Gastroesophageal sphincter (tissue), 4 donors: ENCODE measurements at regions not wholly inside any gene's neighbourhood (a gene's known extent, or its start where the extent isn't known, plus 50 kb on each side); places are given as distances from the start of the nearest gene placed in this dataset.

ENCODE experiments used
- ATAC-seq: fragments of 150-250 bp; one replicate; pipeline ENCODE4 v1.9.1; 2016; ENCODE audit warnings: mild to moderate bottlenecking, moderate library complexity
- H3K27ac ChIP-seq, 4 donors: fragments of 200-600 bp; sonication (generic) in 3 of 4; 1 replicate in 3 of 4; 2 replicates in 1 of 4; pipeline ENCODE4 v1.5.1; 2016 to 2019
- H3K27me3 ChIP-seq: fragments of 200-600 bp; sonication (generic); one replicate; pipeline ENCODE4 v1.5.1; 2019
- H3K36me3 ChIP-seq, 2 donors: fragments of 200-600 bp; sonication (generic); one replicate each; pipeline ENCODE4 v1.5.1; 2019; ENCODE audit warnings: control low read depth in 1 of 2
- H3K4me1 ChIP-seq, 3 donors: fragments of 200-600 bp; sonication (generic); 1 replicate in 2 of 3; 2 replicates in 1 of 3; pipeline ENCODE4 v1.5.1; 2016 to 2019; ENCODE audit warnings: control low read depth in 2 of 3
- H3K4me3 ChIP-seq, 2 donors: fragments of 200-600 bp; sonication (generic); one replicate each; pipeline ENCODE4 v1.5.1; 2019; ENCODE audit warnings: mild to moderate bottlenecking in 1 of 2, moderate library complexity in 1 of 2
- H3K9me3 ChIP-seq, 3 donors: fragments of 200-600 bp; sonication (generic); one replicate each; pipeline ENCODE4 v1.5.1; 2017 to 2019; ENCODE audit warnings: control low read depth in 2 of 3
- EP300 ChIP-seq: sonication (generic); formaldehyde crosslinking; IDR thresholded peaks from one replicate; pipeline ENCODE4 v1.6.1; 2017; ENCODE audit warnings: antibody characterized with exemption, mild to moderate bottlenecking
- POLR2A ChIP-seq, 2 donors: fragments of 450-650 bp; IDR thresholded peaks; one replicate each; pipeline ENCODE4 v1.6.1; 2017; ENCODE audit warnings: antibody characterized with exemption in 2 of 2, mild to moderate bottlenecking in 2 of 2, moderate library complexity in 1 of 2
- POLR2AphosphoS5 ChIP-seq: sonication (generic); formaldehyde crosslinking; IDR thresholded peaks from one replicate; pipeline ENCODE4 v1.6.1; 2017; ENCODE audit warnings: antibody characterized with exemption
- WGBS, 2 donors: methylation state at CpG; one replicate each; pipeline ENCODE4 v1.1.5; 2018; ENCODE audit warnings: low coverage in 1 of 2; 5-methylcytosine and 5-hydroxymethylcytosine counted together
- TF ChIP-seq, protein P1 (sequence below), 4 experiments: fragments of 200-600 bp in 2 of 4; fragments of 450-650 bp in 2 of 4; sonication (generic) in 1 of 4; IDR thresholded peaks; one replicate each; pipeline ENCODE4 v1.5.1; 2017 to 2019; ENCODE audit warnings: antibody characterized with exemption in 4 of 4, mild to moderate bottlenecking in 2 of 4, moderate library complexity in 2 of 4

DNA sequence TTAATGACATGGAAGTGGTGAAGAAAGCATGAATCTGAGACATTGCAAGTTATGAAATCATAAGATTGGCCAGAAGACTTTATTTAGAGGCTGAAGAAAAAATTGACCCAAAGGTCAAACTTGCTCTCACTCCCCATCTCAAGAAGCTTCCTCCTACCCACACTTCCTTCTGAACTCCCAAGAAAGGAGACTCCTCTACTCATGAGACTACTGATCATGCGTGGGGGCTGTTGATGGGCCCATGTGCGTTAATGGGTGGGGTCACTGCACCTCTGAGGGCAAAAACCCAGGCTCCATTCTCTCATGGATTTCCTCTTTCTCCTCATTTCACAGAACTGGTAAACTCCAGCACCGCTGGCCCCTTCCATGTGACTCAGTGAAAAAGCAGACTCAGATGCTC is 470.6 kb upstream of the ARID1B start:
- Histone ChIP-seq H3K36me3 (no peaks in the 10 kb centered on the region), H3K27me3 (no peaks in the 10 kb centered on the region), H3K9me3 (peaks cover 0 to 1% (median 0%) of the 10 kb centered on the region in 3 donors), H3K4me1 (no peaks in the 10 kb centered on the region), H3K4me3 (no peak overlapping the region), H3K27ac (no peak overlapping the region)
- ATAC-seq, result no peak
- TF ChIP-seq EP300, result no peak
- TF ChIP-seq, protein P1, sequence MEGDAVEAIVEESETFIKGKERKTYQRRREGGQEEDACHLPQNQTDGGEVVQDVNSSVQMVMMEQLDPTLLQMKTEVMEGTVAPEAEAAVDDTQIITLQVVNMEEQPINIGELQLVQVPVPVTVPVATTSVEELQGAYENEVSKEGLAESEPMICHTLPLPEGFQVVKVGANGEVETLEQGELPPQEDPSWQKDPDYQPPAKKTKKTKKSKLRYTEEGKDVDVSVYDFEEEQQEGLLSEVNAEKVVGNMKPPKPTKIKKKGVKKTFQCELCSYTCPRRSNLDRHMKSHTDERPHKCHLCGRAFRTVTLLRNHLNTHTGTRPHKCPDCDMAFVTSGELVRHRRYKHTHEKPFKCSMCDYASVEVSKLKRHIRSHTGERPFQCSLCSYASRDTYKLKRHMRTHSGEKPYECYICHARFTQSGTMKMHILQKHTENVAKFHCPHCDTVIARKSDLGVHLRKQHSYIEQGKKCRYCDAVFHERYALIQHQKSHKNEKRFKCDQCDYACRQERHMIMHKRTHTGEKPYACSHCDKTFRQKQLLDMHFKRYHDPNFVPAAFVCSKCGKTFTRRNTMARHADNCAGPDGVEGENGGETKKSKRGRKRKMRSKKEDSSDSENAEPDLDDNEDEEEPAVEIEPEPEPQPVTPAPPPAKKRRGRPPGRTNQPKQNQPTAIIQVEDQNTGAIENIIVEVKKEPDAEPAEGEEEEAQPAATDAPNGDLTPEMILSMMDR (IDR thresholded peaks at IDR 0.05), result no peak
- TF ChIP-seq POLR2AphosphoS5, result no peak
- no peak for TF ChIP-seq POLR2A (IDR thresholded peaks at IDR 0.05)
- WGBS, 2 donors, result 76% methylated on average over 2 of the region's 3 CpGs; no CpG with 5 or more reads in 1 of the 2 donors

DNA sequence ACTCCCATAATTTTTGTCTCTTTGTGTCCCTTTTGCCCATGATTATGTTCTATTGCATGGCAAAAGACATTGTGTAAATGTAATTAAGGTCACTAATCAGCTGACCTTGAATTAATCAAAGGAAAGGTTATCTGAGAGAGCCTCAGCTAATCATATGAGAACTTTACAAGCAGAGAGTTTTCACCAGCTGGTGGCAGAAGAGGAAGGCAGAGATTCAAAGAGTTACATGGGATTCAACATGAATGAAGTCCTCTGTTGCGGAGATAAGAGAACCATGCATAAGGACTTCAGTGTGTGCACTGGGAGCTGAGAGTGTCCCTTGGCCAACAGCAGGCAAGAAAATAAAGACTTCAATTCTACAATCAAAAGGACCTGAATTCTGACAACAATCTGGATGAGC is 494.1 kb upstream of the ARID1B start:
- 78 to 83% methylated on average over 1 of the region's 1 CpG for WGBS, 2 donors
- no peaks in the 10 kb centered on the region for H3K9me3 ChIP-seq
- no peak for TF ChIP-seq POLR2A (IDR thresholded peaks at IDR 0.05)
- TF ChIP-seq EP300, result no peak
- no peak for TF ChIP-seq POLR2AphosphoS5
- TF ChIP-seq, protein P1 (IDR thresholded peaks at IDR 0.05), result no peak
- no peaks in the 10 kb centered on the region for H3K36me3 ChIP-seq
- no peak overlapping the region for H3K4me3 ChIP-seq
- H3K4me1 ChIP-seq, result no peaks in the 10 kb centered on the region
- no peaks in the 10 kb centered on the region for H3K27me3 ChIP-seq
- no peak for ATAC-seq
- H3K27ac ChIP-seq, result no peak overlapping the region

DNA sequence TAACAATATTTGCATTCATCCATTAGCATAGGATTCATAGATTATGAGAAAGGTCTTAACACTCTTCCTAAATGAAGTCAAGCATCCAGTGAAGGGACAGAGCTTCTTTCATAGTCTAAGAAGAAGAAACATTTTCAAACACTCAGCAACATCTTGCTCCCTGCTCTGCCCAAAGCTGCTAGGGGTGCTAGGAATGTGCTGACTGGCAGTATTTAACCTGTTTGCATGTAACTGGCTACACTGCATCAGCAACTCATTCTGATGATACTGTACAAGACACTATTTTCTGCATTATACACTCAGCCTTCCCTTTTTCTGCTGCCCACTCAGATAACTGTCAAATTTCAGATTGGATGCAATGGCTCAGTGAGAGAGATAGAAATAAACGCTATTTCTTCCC is 495.1 kb upstream of the ARID1B start:
- no peak for TF ChIP-seq POLR2A (IDR thresholded peaks at IDR 0.05)
- TF ChIP-seq, protein P1 (IDR thresholded peaks at IDR 0.05), result no peak
- TF ChIP-seq EP300, result no peak
- TF ChIP-seq POLR2AphosphoS5, result no peak

DNA sequence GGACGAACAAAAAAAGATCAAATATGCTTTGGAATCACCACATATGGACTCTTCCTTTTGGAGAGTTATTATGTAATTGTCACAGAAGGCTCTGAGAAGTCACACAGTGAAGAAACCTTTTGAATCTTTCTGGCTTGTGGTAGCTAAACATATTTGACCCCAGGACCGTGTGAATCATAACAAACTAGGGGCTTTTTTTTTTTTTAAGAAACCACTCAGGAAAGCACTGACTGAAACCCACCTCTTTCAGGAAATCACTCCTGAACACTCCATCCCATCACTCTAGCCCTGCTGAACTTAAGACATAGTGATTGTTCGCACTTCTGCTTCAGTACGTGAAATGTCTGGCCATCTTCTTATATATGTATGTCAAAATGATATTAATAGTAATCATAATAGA is 495.9 kb upstream of the ARID1B start:
- H3K9me3 ChIP-seq, result no peaks in the 10 kb centered on the region
- H3K36me3 ChIP-seq, result no peaks in the 10 kb centered on the region
- no peak for TF ChIP-seq EP300
- TF ChIP-seq, protein P1 (IDR thresholded peaks at IDR 0.05), result no peak
- TF ChIP-seq POLR2A (IDR thresholded peaks at IDR 0.05), result no peak
- no peak for TF ChIP-seq POLR2AphosphoS5
- no peak overlapping the region for H3K27ac ChIP-seq
- H3K4me3 ChIP-seq, result no peak overlapping the region
- no peak for ATAC-seq
- H3K4me1 ChIP-seq, result no peaks in the 10 kb centered on the region
- no peaks in the 10 kb centered on the region for H3K27me3 ChIP-seq
- WGBS, 2 donors, result 59 to 97% methylated on average over 3 to 4 of the region's 4 CpGs

More for the DNA sequence above, 495.1 kb upstream of the ARID1B start:
- H3K4me3 ChIP-seq, result no peak overlapping the region
- no peaks in the 10 kb centered on the region for H3K27me3 ChIP-seq
- H3K9me3 ChIP-seq, result no peaks in the 10 kb centered on the region
- H3K36me3 ChIP-seq, result no peaks in the 10 kb centered on the region
- ATAC-seq, result no peak
- WGBS, 2 donors, result 64 to 89% methylated on average over 1 of the region's 1 CpG
- no peaks in the 10 kb centered on the region for H3K4me1 ChIP-seq
- no peak overlapping the region for H3K27ac ChIP-seq

DNA sequence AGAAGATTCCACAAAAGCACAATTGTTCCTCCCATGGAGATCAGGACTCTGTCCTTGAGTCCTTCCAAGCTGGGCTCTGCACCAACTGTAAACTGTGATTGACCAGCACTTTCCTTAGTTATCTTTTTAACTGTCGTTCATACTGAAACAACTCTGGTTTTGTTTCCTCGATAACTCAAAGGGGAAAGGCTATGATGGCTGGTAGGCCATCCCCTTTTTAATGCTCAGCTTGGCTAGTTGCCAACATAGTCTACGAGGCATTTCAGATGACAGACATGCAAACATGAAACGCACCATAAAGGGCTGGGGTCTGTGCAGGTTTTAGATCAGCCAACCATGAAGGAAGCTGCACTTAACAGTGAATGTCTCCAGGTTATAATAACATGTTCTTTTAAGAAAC is 497.1 kb upstream of the ARID1B start:
- H3K4me3 ChIP-seq, result no peak overlapping the region
- no peaks in the 10 kb centered on the region for H3K4me1 ChIP-seq
- no peak for TF ChIP-seq POLR2AphosphoS5
- no peaks in the 10 kb centered on the region for H3K9me3 ChIP-seq
- no peak overlapping the region for H3K27ac ChIP-seq
- H3K27me3 ChIP-seq, result no peaks in the 10 kb centered on the region
- WGBS, 2 donors, result 37 to 43% methylated on average over 3 to 4 of the region's 4 CpGs
- no peaks in the 10 kb centered on the region for H3K36me3 ChIP-seq
- no peak for ATAC-seq
